Hepatocyte (in vitro differentiated cells): ENCODE measurements at regions not wholly inside any gene's neighbourhood (a gene's known extent, or its start where the extent isn't known, plus 50 kb on each side); places are given as distances from the start of the nearest gene placed in this dataset.
A peak's percentile ranks its signal among the peaks of the same experiment; 100 is the strongest.

Experiments
- DNase-seq: peaks from one replicate; pipeline ENCODE4 v3.0.0-alpha.2; 2016; ENCODE audit warnings: low spot score
- H2AFZ ChIP-seq: fragments of 200-600 bp; sonication (generic); 2 replicates; pipeline ENCODE4 v1.6.0; 2016; ENCODE audit warnings: antibody characterized with exemption, mild to moderate bottlenecking
- H3K27ac ChIP-seq: fragments of 200-600 bp; sonication (generic); 2 replicates; pipeline ENCODE4 v1.5.1; 2016; ENCODE audit warnings: mild to moderate bottlenecking
- H3K27me3 ChIP-seq: fragments of 200-600 bp; sonication (generic); 2 replicates; pipeline ENCODE4 v1.6.1; 2016
- H3K36me3 ChIP-seq: fragments of 200-600 bp; sonication (generic); replicated peaks from 2 replicates; pipeline ENCODE4 v1.5.1; 2016; ENCODE audit warnings: low read depth; ENCODE audit not compliant: insufficient read depth
- H3K4me1 ChIP-seq: fragments of 200-600 bp; sonication (generic); 2 replicates; pipeline ENCODE4 v1.5.1; 2016; ENCODE audit warnings: mild to moderate bottlenecking, moderate library complexity; ENCODE audit not compliant: insufficient read depth
- H3K4me2 ChIP-seq: fragments of 200-600 bp; sonication (generic); 2 replicates; pipeline ENCODE4 v1.6.0; 2016
- H3K4me3 ChIP-seq: fragments of 200-600 bp; sonication (generic); 2 replicates; pipeline ENCODE4 v1.5.1; 2016; ENCODE audit warnings: mild to moderate bottlenecking
- H3K79me2 ChIP-seq: fragments of 200-600 bp; sonication (generic); 2 replicates; pipeline ENCODE4 v1.6.0; 2017; ENCODE audit warnings: mild to moderate bottlenecking
- H3K9me2 ChIP-seq: fragments of 200-600 bp; sonication (generic); replicated peaks from 2 replicates; pipeline ENCODE4 v1.6.0; 2017; ENCODE audit warnings: mild to moderate bottlenecking; ENCODE audit not compliant: insufficient read depth
- H3K9me3 ChIP-seq: fragments of 200-600 bp; sonication (generic); 2 replicates; pipeline ENCODE4 v1.5.1; 2016; ENCODE audit warnings: low read depth, mild to moderate bottlenecking
- H4K20me1 ChIP-seq: fragments of 200-600 bp; sonication (generic); 2 replicates; pipeline ENCODE4 v1.6.0; 2016; ENCODE audit warnings: mild to moderate bottlenecking; ENCODE audit not compliant: insufficient read depth, poor library complexity, severe bottlenecking
- EZH2 ChIP-seq: fragments of 200-600 bp; sonication (generic); IDR thresholded peaks from 2 replicates; pipeline ENCODE4 v1.6.1; 2016; ENCODE audit warnings: antibody characterized with exemption, mild to moderate bottlenecking, borderline replicate concordance
- EZH2phosphoT487 ChIP-seq: fragments of 200-600 bp; sonication (generic); IDR thresholded peaks from one replicate; pipeline ENCODE4 v1.6.1; 2018; ENCODE audit warnings: antibody characterized with exemption, mild to moderate bottlenecking, low read depth, moderate library complexity; ENCODE audit not compliant: unreplicated experiment, severe bottlenecking
- WGBS: methylation state at CpG from one replicate; pipeline ENCODE4 v1.1.6; 2016; ENCODE audit warnings: low lambda C conversion rate; ENCODE audit errors: missing lambda C conversion rate; 5-methylcytosine and 5-hydroxymethylcytosine counted together
- TF ChIP-seq, protein P1 (sequence below): fragments of 200-600 bp; sonication (generic); IDR thresholded peaks from 2 replicates; pipeline ENCODE4 v1.5.1; 2016; ENCODE audit warnings: antibody characterized with exemption, mild to moderate bottlenecking; ENCODE audit not compliant: poor library complexity

DNA sequence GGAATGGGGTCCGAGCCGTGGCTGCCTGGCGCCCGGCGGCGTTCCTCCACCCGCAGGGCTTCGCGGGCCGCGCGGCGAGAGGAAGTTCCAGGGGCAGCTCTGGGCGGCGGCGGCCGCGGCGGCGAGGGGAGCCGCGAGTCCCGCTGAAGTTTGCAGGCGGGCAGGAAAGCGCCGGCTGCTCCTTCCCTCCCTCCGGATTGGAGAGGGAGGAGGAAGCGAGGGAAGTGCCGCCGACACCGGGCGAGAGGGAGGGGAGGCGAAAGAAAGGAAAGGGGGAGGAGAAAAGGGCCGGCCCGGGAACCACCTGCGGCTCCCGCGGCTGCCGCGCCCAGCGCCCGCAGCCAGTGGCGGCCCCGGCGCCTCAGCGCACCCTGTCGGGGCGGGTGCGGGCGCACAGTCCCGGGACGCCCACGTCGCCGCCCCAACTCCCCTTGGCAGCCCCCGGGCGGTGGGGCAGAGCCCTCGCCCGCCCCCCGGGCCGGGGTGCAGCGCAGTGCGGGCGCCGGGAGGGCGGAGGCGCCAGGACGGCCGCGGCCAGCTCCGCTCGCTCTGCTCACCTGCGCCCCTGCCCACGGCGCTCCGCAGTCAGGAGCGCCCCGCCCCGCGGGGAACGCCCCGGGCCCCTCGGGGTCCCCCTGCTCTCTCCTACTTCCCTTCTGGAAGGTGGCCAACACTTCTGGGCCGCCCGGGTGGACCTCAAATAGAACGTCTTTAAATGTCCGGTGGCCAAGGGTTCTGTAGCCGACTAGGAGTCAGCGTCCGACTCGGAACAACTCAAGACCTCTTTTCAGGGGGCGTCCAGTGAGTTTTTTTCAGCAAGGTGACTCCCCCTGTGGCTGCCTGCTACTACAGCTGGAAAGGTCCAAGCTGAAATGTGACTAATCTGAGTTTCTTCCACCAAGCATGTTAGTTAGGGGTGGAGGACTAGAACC, 80.3 kb upstream of the CCDC28A start:
- peak overlapping the region; percentile 85 for H3K4me2 ChIP-seq
- no peaks in the 10 kb centered on the region for H3K9me3 ChIP-seq
- H4K20me1 ChIP-seq = no peaks in the 10 kb centered on the region
- 1% methylated on average over 53 of the region's 92 CpGs for WGBS
- peak; percentile 84 for DNase-seq
- H3K4me1 ChIP-seq = no peaks in the 10 kb centered on the region
- H3K27ac ChIP-seq = peak overlapping the region; percentile 89
- H3K79me2 ChIP-seq = peaks cover 24% of the 10 kb centered on the region
- H3K4me3 ChIP-seq = peak overlapping the region; percentile 91
- no peaks in the 10 kb centered on the region for H3K27me3 ChIP-seq
- TF ChIP-seq EZH2 = no peak
- no peak for TF ChIP-seq EZH2phosphoT487
- TF ChIP-seq, protein P1, sequence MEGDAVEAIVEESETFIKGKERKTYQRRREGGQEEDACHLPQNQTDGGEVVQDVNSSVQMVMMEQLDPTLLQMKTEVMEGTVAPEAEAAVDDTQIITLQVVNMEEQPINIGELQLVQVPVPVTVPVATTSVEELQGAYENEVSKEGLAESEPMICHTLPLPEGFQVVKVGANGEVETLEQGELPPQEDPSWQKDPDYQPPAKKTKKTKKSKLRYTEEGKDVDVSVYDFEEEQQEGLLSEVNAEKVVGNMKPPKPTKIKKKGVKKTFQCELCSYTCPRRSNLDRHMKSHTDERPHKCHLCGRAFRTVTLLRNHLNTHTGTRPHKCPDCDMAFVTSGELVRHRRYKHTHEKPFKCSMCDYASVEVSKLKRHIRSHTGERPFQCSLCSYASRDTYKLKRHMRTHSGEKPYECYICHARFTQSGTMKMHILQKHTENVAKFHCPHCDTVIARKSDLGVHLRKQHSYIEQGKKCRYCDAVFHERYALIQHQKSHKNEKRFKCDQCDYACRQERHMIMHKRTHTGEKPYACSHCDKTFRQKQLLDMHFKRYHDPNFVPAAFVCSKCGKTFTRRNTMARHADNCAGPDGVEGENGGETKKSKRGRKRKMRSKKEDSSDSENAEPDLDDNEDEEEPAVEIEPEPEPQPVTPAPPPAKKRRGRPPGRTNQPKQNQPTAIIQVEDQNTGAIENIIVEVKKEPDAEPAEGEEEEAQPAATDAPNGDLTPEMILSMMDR = no peak
- H3K9me2 ChIP-seq = no peaks in the 10 kb centered on the region
- H2AFZ ChIP-seq = peak overlapping the region; percentile 87
- H3K36me3 ChIP-seq = no peaks in the 10 kb centered on the region

DNA sequence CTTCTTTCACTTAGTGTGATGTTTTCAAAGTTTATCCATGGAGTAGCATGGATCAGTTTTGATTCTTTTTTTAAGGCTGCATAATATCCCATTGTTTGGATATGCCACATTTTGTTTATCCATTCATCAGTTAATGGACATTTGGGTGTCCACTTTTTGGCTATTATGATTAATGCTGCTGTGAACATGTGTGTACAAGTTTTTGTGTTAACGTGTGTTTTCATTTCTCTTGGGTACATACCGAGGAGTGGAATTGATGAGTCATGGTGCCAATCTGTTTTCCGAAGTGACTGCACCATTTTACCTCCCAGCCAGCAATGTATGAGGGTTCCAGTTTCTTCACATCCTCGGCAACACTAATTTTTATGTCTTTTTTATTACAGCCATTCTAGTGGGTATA, 78.4 kb upstream of the CCDC28A start:
- no peaks in the 10 kb centered on the region for H3K9me3 ChIP-seq
- peaks cover 8% of the 10 kb centered on the region for H3K79me2 ChIP-seq
- H3K27ac ChIP-seq = no peak overlapping the region
- H3K4me3 ChIP-seq = no peak overlapping the region
- H3K36me3 ChIP-seq = no peaks in the 10 kb centered on the region
- no peak overlapping the region for H2AFZ ChIP-seq
- no peaks in the 10 kb centered on the region for H3K9me2 ChIP-seq
- 94% methylated on average over 4 of the region's 4 CpGs for WGBS
- H3K4me1 ChIP-seq = no peaks in the 10 kb centered on the region
- H3K4me2 ChIP-seq = no peak overlapping the region
- no peak for TF ChIP-seq EZH2phosphoT487
- TF ChIP-seq, protein P1 = no peak
- no peak for TF ChIP-seq EZH2
- no peaks in the 10 kb centered on the region for H3K27me3 ChIP-seq
- no peaks in the 10 kb centered on the region for H4K20me1 ChIP-seq
- DNase-seq = no peak

DNA sequence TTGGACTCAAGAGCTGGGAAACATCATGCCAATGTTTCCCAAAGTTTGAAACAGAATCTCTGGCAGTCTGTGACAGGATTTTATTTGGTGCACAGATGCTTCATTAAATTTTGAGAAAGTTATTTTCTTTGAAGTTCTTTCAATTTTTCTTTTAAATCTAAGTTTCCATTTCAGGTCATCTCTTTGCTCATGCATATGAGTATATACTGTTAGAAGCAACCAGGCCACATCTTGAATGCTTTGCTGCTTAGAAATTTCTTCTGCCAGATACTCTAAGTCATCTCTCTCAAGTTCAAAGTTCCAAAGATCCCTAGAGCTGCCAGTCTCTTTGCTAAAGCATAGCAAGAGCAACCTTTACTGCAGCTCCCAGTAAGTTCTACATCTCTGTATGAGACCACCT, 59.1 kb upstream of the CCDC28A start:
- TF ChIP-seq, protein P1 = no peak
- TF ChIP-seq EZH2 = no peak
- no peak for TF ChIP-seq EZH2phosphoT487
- Histone ChIP-seq H4K20me1 (no peaks in the 10 kb centered on the region), H3K79me2 (no peaks in the 10 kb centered on the region), H3K4me1 (no peaks in the 10 kb centered on the region), H3K36me3 (no peaks in the 10 kb centered on the region), H3K27me3 (no peaks in the 10 kb centered on the region), H2AFZ (no peak overlapping the region), H3K4me2 (no peak overlapping the region), H3K4me3 (no peak overlapping the region), H3K9me2 (no peaks in the 10 kb centered on the region), H3K9me3 (no peaks in the 10 kb centered on the region), H3K27ac (no peak overlapping the region)
- no peak for DNase-seq
